GM23338 (cell line): ENCODE measurements at regions not wholly inside any gene's neighbourhood (a gene's known extent, or its start where the extent isn't known, plus 50 kb on each side); places are given as distances from the start of the nearest gene placed in this dataset.

ENCODE experiments used
- ATAC-seq: fragments of 200-7000 bp; cut with Tn5 transposase; 3 replicates; pipeline ENCODE4 v1.9.1; 2020
- DNase-seq: peaks from one replicate; pipeline ENCODE4 v3.0.0-alpha.2; 2015; ENCODE audit warnings: low spot score
- H2AFZ ChIP-seq: fragments of 200-600 bp; sonication (generic); 2 replicates; pipeline ENCODE4 v1.8.0; 2016; ENCODE audit warnings: antibody characterized with exemption, mild to moderate bottlenecking, moderate library complexity
- H3F3A ChIP-seq: fragments of 200-600 bp; sonication (generic); replicated peaks from 2 replicates; pipeline ENCODE4 v1.8.0; 2017; ENCODE audit warnings: antibody characterized with exemption, mixed run types, low read depth
- H3K27ac ChIP-seq: fragments of 200-600 bp; sonication (generic); 2 replicates; pipeline ENCODE4 v1.6.1; 2016; ENCODE audit warnings: low read depth
- H3K27me3 ChIP-seq: fragments of 200-600 bp; sonication (generic); 2 replicates; pipeline ENCODE4 v1.8.0; 2016; ENCODE audit warnings: mild to moderate bottlenecking, mixed run types, moderate library complexity; ENCODE audit not compliant: insufficient read depth
- H3K36me3 ChIP-seq: fragments of 200-600 bp; sonication (generic); 2 replicates; pipeline ENCODE4 v1.8.0; 2016; ENCODE audit warnings: mild to moderate bottlenecking; ENCODE audit not compliant: insufficient read depth
- H3K4me1 ChIP-seq: fragments of 200-600 bp; sonication (generic); 2 replicates; pipeline ENCODE4 v1.8.0; 2016; ENCODE audit warnings: mild to moderate bottlenecking, moderate library complexity; ENCODE audit not compliant: insufficient read depth
- H3K4me2 ChIP-seq: fragments of 200-600 bp; sonication (generic); 2 replicates; pipeline ENCODE4 v1.7.1; 2017; ENCODE audit warnings: mixed run types
- H3K4me3 ChIP-seq: fragments of 200-600 bp; sonication (generic); 2 replicates; pipeline ENCODE4 v1.6.1; 2016; ENCODE audit warnings: mixed run types
- H3K79me2 ChIP-seq: fragments of 200-600 bp; sonication (generic); replicated peaks from 2 replicates; pipeline ENCODE4 v1.8.0; 2017; ENCODE audit warnings: mild to moderate bottlenecking; ENCODE audit not compliant: insufficient read depth
- H3K9me2 ChIP-seq: fragments of 200-600 bp; sonication (generic); 2 replicates; pipeline ENCODE4 v1.8.0; 2017; ENCODE audit not compliant: insufficient read depth
- H4K20me1 ChIP-seq: fragments of 200-600 bp; sonication (generic); replicated peaks from 2 replicates; pipeline ENCODE4 v1.8.0; 2017; ENCODE audit warnings: mild to moderate bottlenecking; ENCODE audit not compliant: insufficient read depth
- H3K27ac Mint-ChIP-seq: 2 replicates; pipeline ENCODE4 v1.8.0; 2020; ENCODE audit warnings: inconsistent platforms, mild to moderate bottlenecking, moderate library complexity, mixed read lengths
- H3K27me3 Mint-ChIP-seq: 3 replicates; pipeline ENCODE4 v1.8.0; 2022; ENCODE audit warnings: low read depth, mild to moderate bottlenecking, moderate library complexity, mixed read lengths, inconsistent platforms; ENCODE audit not compliant: insufficient read depth, poor library complexity
- H3K36me3 Mint-ChIP-seq: 3 replicates; pipeline ENCODE4 v1.8.0; 2021; ENCODE audit warnings: low read depth, mild to moderate bottlenecking, inconsistent platforms, moderate library complexity, mixed read lengths
- H3K4me1 Mint-ChIP-seq: 3 replicates; pipeline ENCODE4 v1.8.0; 2020; ENCODE audit warnings: mild to moderate bottlenecking, inconsistent platforms, mixed read lengths
- H3K4me3 Mint-ChIP-seq: 3 replicates; pipeline ENCODE4 v1.8.0; 2021; ENCODE audit warnings: moderate library complexity, mild to moderate bottlenecking, inconsistent platforms, mixed read lengths
- H3K9me3 Mint-ChIP-seq: 3 replicates; pipeline ENCODE4 v1.8.0; 2020; ENCODE audit warnings: moderate library complexity, mild to moderate bottlenecking, inconsistent platforms, mixed read lengths
- CREB1 ChIP-seq: fragments of 250-450 bp; sonication (Bioruptor Pico); IDR thresholded peaks from 2 replicates; pipeline ENCODE4 v1.5.0; 2020; ENCODE audit warnings: low read depth, mild to moderate bottlenecking, moderate library complexity
- EZH2 ChIP-seq: fragments of 200-600 bp; sonication (generic); IDR thresholded peaks from one replicate; pipeline ENCODE4 v1.8.0; 2017; ENCODE audit warnings: antibody characterized with exemption, mild to moderate bottlenecking, low read depth; ENCODE audit not compliant: unreplicated experiment
- EZH2phosphoT487 ChIP-seq: fragments of 200-600 bp; sonication (generic); IDR thresholded peaks from one replicate; pipeline ENCODE4 v1.8.1; 2018; ENCODE audit warnings: antibody characterized with exemption; ENCODE audit not compliant: unreplicated experiment
- JUNB ChIP-seq: IDR thresholded peaks from one replicate; pipeline ENCODE4 v1.6.1; 2016; ENCODE audit warnings: antibody characterized with exemption; ENCODE audit not compliant: unreplicated experiment
- NANOG ChIP-seq: IDR thresholded peaks from 2 replicates; pipeline ENCODE4 v1.6.1; 2016; ENCODE audit warnings: antibody characterized with exemption, borderline replicate concordance
- POLR2AphosphoS5 ChIP-seq: IDR thresholded peaks from 2 replicates; pipeline ENCODE4 v1.6.1; 2016; ENCODE audit warnings: antibody characterized with exemption, low read depth
- REST ChIP-seq: IDR thresholded peaks from one replicate; pipeline ENCODE4 v1.6.1; 2018; ENCODE audit warnings: antibody characterized with exemption; ENCODE audit not compliant: unreplicated experiment
- STAT1 ChIP-seq: IDR thresholded peaks from one replicate; pipeline ENCODE4 v1.6.1; 2016; ENCODE audit warnings: antibody characterized with exemption; ENCODE audit not compliant: unreplicated experiment
- ZNF114 ChIP-seq: fragments of 250-450 bp; sonication (Bioruptor Pico); IDR thresholded peaks from 2 replicates; pipeline ENCODE4 v1.5.0; 2020; ENCODE audit warnings: mild to moderate bottlenecking, moderate library complexity
- ZNF331 ChIP-seq: fragments of 250-450 bp; sonication (Bioruptor Pico); IDR thresholded peaks from 2 replicates; pipeline ENCODE4 v1.5.0; 2020; ENCODE audit warnings: low read depth, mild to moderate bottlenecking, moderate library complexity
- ZNF462 ChIP-seq: fragments of 250-450 bp; sonication (Bioruptor Pico); IDR thresholded peaks from 2 replicates; pipeline ENCODE4 v1.5.0; 2020; ENCODE audit warnings: mild to moderate bottlenecking, moderate library complexity
- TF ChIP-seq, protein P1 (sequence below), 2 experiments: fragments of 200-600 bp in 1 of 2; sonication (generic) in 1 of 2; conservative IDR thresholded peaks; 2 replicates each; pipeline versions ENCODE4 v1.5.1 to v1.6.1; 2016 to 2017; ENCODE audit warnings: antibody characterized with exemption in 2 of 2, low read depth in 2 of 2, mild to moderate bottlenecking in 2 of 2, moderate library complexity in 1 of 2
- TF ChIP-seq, protein P2 (sequence below): IDR thresholded peaks from 2 replicates; pipeline ENCODE4 v1.6.1; 2016; ENCODE audit warnings: antibody characterized with exemption

- Histone ChIP-seq H2AFZ (no peak overlapping the region), H3K79me2 (no peaks in the 10 kb centered on the region), H3K4me1 (no peaks in the 10 kb centered on the region), H3K36me3 (no peaks in the 10 kb centered on the region), H3K4me3 (no peak overlapping the region), H3K4me2 (no peak overlapping the region), H3K27me3 (no peaks in the 10 kb centered on the region), H3F3A (no peaks in the 10 kb centered on the region), H3K9me2 (no peaks in the 10 kb centered on the region), H3K27ac (no peak overlapping the region), H4K20me1 (no peaks in the 10 kb centered on the region)
- DNase-seq (no peak), ATAC-seq (no peak)
- Mint-ChIP-seq H3K4me3 (no peak overlapping the region), H3K27me3 (no peaks in the 10 kb centered on the region), H3K9me3 (no peaks in the 10 kb centered on the region), H3K36me3 (no peaks in the 10 kb centered on the region), H3K27ac (no peak overlapping the region), H3K4me1 (no peaks in the 10 kb centered on the region)
- TF ChIP-seq NANOG: no peak
- TF ChIP-seq EZH2: no peak
- TF ChIP-seq ZNF114: no peak
- TF ChIP-seq ZNF331 (CRISPR knock-in tag): no peak
- TF ChIP-seq JUNB: no peak
- TF ChIP-seq ZNF462 (CRISPR knock-in tag): no peak
- TF ChIP-seq EZH2phosphoT487: no peak
- TF ChIP-seq REST: no peak
- TF ChIP-seq STAT1: no peak
- TF ChIP-seq, protein P1, sequence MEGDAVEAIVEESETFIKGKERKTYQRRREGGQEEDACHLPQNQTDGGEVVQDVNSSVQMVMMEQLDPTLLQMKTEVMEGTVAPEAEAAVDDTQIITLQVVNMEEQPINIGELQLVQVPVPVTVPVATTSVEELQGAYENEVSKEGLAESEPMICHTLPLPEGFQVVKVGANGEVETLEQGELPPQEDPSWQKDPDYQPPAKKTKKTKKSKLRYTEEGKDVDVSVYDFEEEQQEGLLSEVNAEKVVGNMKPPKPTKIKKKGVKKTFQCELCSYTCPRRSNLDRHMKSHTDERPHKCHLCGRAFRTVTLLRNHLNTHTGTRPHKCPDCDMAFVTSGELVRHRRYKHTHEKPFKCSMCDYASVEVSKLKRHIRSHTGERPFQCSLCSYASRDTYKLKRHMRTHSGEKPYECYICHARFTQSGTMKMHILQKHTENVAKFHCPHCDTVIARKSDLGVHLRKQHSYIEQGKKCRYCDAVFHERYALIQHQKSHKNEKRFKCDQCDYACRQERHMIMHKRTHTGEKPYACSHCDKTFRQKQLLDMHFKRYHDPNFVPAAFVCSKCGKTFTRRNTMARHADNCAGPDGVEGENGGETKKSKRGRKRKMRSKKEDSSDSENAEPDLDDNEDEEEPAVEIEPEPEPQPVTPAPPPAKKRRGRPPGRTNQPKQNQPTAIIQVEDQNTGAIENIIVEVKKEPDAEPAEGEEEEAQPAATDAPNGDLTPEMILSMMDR (conservative IDR thresholded peaks at IDR 0.05; ENCODE audit: low read depth in 2 of 2): no peak
- no peak for TF ChIP-seq POLR2AphosphoS5
- TF ChIP-seq, protein P2, sequence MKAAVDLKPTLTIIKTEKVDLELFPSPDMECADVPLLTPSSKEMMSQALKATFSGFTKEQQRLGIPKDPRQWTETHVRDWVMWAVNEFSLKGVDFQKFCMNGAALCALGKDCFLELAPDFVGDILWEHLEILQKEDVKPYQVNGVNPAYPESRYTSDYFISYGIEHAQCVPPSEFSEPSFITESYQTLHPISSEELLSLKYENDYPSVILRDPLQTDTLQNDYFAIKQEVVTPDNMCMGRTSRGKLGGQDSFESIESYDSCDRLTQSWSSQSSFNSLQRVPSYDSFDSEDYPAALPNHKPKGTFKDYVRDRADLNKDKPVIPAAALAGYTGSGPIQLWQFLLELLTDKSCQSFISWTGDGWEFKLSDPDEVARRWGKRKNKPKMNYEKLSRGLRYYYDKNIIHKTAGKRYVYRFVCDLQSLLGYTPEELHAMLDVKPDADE: no peak
- no peak for TF ChIP-seq CREB1 (CRISPR knock-in tag)
Measured at GRCh38 chr11:106533046-106533445, 455.6 kb downstream of the AASDHPPT start.
